ENCODE measurements at regions not wholly inside any gene's neighbourhood (a gene's known extent, or its start where the extent isn't known, plus 50 kb on each side); places are given as distances from the start of the nearest gene placed in this dataset.

DNA sequence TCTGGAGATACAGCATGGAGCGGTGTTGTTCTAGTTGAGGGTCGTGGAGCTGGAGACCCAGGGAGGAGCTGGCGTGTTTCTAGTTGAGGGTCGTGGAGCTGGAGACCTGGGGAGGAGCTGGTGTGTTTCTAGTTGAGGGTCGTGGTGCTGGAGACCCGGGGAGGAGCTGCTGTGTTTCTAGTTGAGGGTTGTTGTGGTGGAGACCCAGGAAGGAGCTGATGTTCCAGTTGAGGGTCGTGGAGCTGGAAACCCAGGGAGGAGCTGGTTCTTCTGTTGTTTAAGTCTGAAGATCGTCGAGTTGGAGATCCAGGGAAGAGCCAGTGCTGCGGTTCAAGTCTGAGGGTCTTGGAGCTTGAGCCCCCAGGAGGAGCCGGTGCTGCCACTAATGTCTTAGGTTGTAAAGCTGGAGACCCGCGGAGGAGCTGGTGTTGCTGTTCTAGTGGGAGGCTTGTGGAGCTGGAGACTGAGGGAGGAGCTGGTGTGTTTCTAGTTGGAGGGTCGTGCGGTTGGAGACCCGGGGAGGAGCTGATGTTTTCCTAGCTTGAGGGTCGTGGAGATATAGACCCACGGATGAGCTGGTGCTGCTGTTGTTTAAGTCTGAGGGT, 155.3 kb downstream of the RTP5 start:
- Mint-ChIP-seq H3K4me3 (no peak overlapping the region), H3K27me3 (peaks cover 99% of the 10 kb centered on the region), H3K9me3 (no peaks in the 10 kb centered on the region), H3K4me1 (peaks cover 17% of the 10 kb centered on the region), H3K36me3 (ENCODE audit: insufficient read depth) (peaks cover 2% of the 10 kb centered on the region), H3K27ac (ENCODE audit: low read depth) (peak overlapping the region; percentile 5)
- ATAC-seq (replicated peaks; ENCODE audit: extremely low read depth, poor library complexity, severe bottlenecking) (no peak), DNase-seq (ENCODE audit: low spot score in 2 of 2) (no peak)

DNA sequence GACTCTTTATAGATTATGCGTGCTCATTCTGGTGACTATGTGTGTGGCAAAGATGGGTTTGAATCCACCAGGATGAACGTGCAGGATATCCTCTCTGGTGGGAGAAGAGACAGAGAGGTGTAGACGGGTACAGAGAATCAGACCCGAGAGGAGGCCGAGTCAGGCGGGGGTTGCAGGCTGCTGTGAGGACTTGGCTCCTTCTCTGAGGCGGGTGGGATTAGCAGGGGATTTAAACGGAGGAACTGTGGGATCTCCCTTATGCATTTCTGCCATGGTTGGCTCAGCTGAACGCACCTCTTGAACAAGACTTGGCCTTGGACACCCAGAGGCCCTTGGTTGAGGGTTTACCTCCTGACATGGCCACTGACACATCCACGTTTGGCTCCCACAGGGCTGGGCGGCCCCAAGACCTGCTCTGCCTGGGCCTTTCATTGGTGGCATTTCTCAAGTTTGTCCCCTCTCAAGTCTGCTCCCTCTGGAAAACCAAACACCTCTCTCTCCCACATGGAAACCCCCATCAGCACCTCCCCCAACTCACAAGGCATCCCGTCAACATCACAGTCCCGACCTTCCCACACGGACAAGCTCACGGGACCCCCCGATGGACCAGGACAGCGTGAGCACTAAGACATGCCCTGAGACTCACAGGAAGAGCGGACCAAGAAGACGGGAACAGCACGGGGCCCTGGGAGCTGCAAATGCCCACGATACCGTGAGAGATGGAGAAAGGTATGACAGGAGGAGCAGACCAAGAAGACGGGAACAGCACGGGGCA, 158.3 kb downstream of the RTP5 start:
- H3K36me3 Mint-ChIP-seq (ENCODE audit: insufficient read depth), result peaks cover 11% of the 10 kb centered on the region

DNA sequence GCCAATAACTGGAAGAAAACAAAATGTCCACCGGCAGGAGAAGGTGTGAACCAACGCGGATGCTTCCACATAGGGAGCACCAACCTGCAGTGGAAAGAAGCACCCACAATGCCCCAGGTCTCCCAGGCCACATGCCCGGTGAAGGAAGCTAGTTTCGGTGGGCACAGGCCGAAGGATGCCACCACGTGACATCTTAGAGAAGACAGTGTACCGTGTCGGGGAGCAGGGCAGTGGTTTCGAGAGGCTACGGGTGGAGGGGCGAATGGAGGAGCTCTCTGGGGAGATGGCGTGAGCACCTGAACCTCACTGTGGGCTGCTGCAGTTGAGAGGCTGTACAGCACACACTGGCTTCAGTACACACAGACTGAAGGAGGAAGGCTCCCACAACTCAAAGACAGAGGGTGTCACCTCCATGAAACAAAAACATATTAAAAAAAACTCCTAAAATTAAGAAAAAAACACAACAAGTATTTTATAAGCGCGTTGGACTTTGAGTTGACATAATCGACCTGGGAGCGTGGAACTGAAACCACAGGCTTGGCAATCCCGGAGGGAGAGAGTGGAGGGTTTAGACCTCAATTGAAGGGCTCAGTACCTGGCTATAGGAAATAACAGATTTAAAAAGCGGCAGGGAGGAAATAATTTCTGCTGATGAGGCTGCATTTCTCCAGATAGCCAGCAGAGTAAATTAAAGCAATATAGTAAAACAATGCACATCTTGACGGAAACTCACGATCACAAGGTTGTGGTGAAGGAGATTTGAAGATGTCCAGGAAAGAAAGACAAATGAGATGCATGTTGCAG, 160.1 kb downstream of the RTP5 start:
- peaks cover 90% of the 10 kb centered on the region for H3K27me3 Mint-ChIP-seq
- no peak overlapping the region for H3K27ac Mint-ChIP-seq (ENCODE audit: low read depth)
- H3K9me3 Mint-ChIP-seq, result no peaks in the 10 kb centered on the region
- ATAC-seq (replicated peaks; ENCODE audit: extremely low read depth, poor library complexity, severe bottlenecking), result no peak
- H3K4me1 Mint-ChIP-seq, result peaks cover 36% of the 10 kb centered on the region
- peak overlapping the region; percentile 48 for H3K4me3 Mint-ChIP-seq
- H3K36me3 Mint-ChIP-seq (ENCODE audit: insufficient read depth), result peaks cover 11% of the 10 kb centered on the region
- DNase-seq (ENCODE audit: low spot score in 2 of 2), result peak in 1 of 2 donors; percentile 6

More for the DNA sequence above, 158.3 kb downstream of the RTP5 start:
- no peak for ATAC-seq (replicated peaks; ENCODE audit: extremely low read depth, poor library complexity, severe bottlenecking)
- Mint-ChIP-seq H3K27me3 (peaks cover 92% of the 10 kb centered on the region), H3K4me3 (no peak overlapping the region), H3K27ac (ENCODE audit: low read depth) (no peak overlapping the region), H3K9me3 (no peaks in the 10 kb centered on the region), H3K4me1 (peaks cover 26% of the 10 kb centered on the region)
- DNase-seq (ENCODE audit: low spot score in 2 of 2), result peak in 1 of 2 donors; percentile 2

DNA sequence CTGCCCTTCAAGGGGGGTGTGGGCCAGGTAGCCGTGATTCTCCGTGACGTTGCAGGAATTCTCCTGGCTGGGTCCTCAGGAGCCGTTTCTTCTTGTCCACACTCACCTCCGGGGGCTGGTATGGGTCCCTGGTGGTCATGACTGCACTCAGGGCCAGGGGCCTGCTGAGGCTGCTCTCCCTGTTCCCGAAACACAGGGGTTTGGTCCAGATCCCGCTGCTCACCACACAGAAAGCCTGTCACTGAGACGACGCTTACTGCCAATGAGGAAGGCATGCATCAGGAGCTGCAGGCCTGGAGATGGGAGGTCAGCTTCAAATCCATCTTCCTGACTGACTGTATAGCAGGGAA, 160.7 kb downstream of the RTP5 start:
- peaks cover 36% of the 10 kb centered on the region for H3K4me1 Mint-ChIP-seq
- H3K4me3 Mint-ChIP-seq, result peak overlapping the region; percentile 48
- ATAC-seq (replicated peaks; ENCODE audit: extremely low read depth, poor library complexity, severe bottlenecking) (no peak), DNase-seq (ENCODE audit: low spot score in 2 of 2) (no peak)
- H3K9me3 Mint-ChIP-seq, result no peaks in the 10 kb centered on the region
- H3K27ac Mint-ChIP-seq (ENCODE audit: low read depth), result no peak overlapping the region
- peaks cover 89% of the 10 kb centered on the region for H3K27me3 Mint-ChIP-seq
- peaks cover 11% of the 10 kb centered on the region for H3K36me3 Mint-ChIP-seq (ENCODE audit: insufficient read depth)

DNA sequence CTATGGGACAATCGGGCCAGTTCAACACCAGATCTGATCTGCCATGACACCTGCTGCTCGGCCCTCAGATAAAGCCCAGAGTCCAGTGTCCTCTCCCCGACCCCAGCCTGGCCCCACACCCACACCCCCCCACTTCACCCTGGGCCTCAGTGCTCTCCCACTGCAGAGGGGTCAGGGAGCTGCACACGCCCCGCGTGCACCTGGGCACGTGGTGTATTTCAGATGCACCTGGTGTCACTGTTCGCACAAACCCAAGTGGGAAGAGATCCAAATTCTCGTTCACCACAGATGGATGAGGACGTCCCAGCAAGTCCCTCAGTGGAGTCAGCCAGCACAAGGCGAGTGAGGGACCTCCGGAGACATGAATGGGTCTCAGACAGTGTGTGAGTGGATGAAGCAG, 161.3 kb downstream of the RTP5 start:
- Mint-ChIP-seq H3K36me3 (ENCODE audit: insufficient read depth) (peaks cover 11% of the 10 kb centered on the region), H3K27me3 (peaks cover 89% of the 10 kb centered on the region), H3K27ac (ENCODE audit: low read depth) (peak overlapping the region; percentile 92), H3K9me3 (no peaks in the 10 kb centered on the region), H3K4me3 (peak overlapping the region; percentile 85), H3K4me1 (peaks cover 36% of the 10 kb centered on the region)
- no peak for DNase-seq (ENCODE audit: low spot score in 2 of 2)
- ATAC-seq (replicated peaks; ENCODE audit: extremely low read depth, poor library complexity, severe bottlenecking), result no peak

DNA sequence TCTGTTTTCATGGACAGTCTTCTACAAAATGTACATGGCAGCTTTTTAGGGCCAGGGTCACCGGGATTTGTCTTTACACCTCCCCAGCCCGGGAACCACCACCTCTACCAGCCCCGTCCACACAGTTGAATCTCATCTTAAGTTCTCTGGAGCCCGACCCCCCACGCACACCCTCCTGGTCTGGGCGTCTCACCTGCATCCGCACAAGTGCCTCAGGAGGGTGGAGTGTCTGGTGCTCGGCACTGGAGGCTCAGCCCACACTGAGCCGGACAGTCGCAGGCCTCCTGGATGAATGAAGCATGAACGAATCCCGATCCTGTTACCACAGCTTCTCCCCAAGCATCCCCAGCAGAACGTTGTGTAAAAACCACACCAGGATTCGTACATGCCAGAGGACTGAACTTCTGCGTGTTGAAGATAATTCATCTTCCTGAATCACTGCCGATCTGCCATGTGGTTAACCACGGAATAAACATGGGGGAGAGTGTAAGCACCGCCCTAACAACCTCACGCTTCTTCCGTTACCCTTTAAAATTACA, 162.0 kb downstream of the RTP5 start:
- peaks cover 36% of the 10 kb centered on the region for H3K4me1 Mint-ChIP-seq
- H3K9me3 Mint-ChIP-seq, result no peaks in the 10 kb centered on the region
- ATAC-seq (replicated peaks; ENCODE audit: extremely low read depth, poor library complexity, severe bottlenecking), result peak; percentile 95
- H3K27ac Mint-ChIP-seq (ENCODE audit: low read depth), result peak overlapping the region; percentile 92
- peak overlapping the region; percentile 85 for H3K4me3 Mint-ChIP-seq
- H3K27me3 Mint-ChIP-seq, result peaks cover 88% of the 10 kb centered on the region
- peaks cover 11% of the 10 kb centered on the region for H3K36me3 Mint-ChIP-seq (ENCODE audit: insufficient read depth)
- DNase-seq (ENCODE audit: low spot score in 2 of 2), result peak; percentile 27 to 62

DNA sequence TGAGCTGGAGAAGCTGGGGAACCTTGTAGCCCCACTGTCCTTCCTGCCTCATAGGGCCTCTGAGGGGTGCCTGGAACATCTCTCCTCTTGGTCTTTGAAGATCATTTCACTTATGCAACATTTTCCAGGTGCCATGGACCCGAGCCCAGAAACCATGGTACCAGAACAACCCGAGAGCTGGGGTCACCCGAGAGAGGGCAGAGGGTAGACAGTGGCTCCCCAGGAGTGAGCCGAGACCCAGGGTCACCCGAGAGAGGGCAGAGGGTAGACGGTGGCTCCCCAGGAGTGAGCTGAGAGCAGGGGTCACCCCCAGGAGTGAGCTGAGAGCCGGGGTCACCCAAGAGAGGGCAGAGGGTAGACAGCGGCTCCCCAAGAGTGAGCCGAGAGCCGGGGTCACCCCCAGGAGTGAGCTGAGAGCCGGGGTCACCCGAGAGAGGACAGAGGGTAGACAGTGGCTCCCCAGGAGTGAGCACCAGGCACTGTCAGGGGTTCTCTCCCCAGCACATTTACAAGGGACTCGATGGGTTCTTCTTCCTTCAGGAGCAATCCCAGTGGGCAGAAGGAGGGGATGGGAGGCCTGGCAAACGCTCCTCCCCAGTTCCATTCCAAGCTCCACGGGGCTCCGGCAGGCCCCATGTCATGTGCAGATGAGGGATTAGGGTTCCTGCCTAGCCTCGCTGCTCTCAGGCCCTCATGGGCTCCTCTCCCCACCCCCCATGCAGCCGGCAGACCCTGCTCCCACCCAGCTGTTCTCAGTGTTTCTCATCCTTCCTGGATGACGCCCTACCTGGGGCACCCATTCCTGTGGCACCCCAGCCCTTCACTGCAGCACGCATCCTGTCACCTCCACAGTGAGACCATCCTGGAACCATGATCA, 163.5 kb downstream of the RTP5 start:
- peaks cover 86% of the 10 kb centered on the region for H3K27me3 Mint-ChIP-seq
- H3K27ac Mint-ChIP-seq (ENCODE audit: low read depth), result peak overlapping the region; percentile 58

DNA sequence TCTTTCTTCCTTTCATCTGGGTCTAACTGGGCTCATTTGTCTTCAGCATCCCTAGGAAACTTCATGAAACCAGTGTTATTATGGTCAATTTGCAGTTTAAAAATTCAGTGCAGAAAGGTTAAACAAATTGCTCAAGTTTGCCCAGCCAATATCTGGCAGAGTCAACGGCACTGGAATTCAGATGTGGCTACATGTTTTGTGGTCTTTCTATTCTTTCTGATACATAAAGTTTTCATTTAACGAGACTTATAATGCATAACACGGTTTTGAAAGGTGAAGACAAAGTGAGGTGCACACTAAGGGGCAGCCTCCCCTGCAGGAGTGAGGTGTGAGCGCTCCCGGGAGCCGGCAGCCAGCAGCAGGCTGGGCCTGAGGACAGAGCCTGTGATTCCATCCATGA, 164.6 kb downstream of the RTP5 start:
- H3K36me3 Mint-ChIP-seq (ENCODE audit: insufficient read depth), result peaks cover 11% of the 10 kb centered on the region
- DNase-seq (ENCODE audit: low spot score in 2 of 2), result no peak
- peak overlapping the region; percentile 7 for H3K4me3 Mint-ChIP-seq
- peaks cover 85% of the 10 kb centered on the region for H3K27me3 Mint-ChIP-seq
- H3K4me1 Mint-ChIP-seq, result peaks cover 36% of the 10 kb centered on the region
- no peak for ATAC-seq (replicated peaks; ENCODE audit: extremely low read depth, poor library complexity, severe bottlenecking)
- peak overlapping the region; percentile 58 for H3K27ac Mint-ChIP-seq (ENCODE audit: low read depth)
- H3K9me3 Mint-ChIP-seq, result no peaks in the 10 kb centered on the region

More for the DNA sequence above, 163.5 kb downstream of the RTP5 start:
- ATAC-seq (replicated peaks; ENCODE audit: extremely low read depth, poor library complexity, severe bottlenecking) (no peak), DNase-seq (ENCODE audit: low spot score in 2 of 2) (no peak)
- Mint-ChIP-seq H3K4me1 (peaks cover 36% of the 10 kb centered on the region), H3K9me3 (no peaks in the 10 kb centered on the region), H3K36me3 (ENCODE audit: insufficient read depth) (peaks cover 11% of the 10 kb centered on the region), H3K4me3 (no peak overlapping the region)

DNA sequence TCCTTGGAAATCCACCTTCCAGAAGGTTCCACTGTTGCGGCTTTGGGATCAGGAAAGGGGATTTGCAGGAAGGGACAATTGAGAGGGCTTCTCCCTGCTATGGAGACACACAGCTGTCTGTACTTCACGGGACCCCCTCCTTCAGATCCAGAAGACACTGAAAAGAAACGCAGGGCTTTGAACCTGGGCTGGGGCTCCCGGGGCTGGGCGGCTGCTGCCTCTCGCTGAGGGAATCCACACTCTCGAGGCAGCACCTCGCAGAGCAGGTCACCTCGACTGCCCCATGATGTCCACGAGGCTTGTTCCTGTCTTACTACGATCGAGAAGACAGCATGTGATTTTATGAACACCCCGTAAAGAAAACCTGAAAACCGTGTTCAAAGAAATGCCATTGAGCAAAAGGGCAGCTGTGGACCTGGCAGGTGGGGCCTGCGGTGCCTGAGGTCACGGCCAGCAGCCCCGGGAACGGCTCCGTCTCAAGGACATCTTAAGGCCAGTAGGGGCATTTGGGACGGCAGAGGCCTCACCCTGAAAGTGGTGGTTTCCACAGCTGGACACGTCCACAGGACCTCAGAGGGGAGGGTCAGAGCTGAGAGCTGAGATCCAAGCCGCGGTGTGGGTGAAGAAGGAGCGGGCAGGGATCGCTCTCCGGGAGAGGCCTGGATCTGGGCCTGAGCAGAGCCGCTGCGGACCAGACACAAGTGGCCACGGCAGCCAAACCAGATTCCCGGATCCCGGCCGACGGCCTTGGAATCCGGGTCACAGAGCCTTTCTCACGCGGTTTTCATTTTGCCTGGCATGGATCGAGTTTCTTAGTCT, 165.7 kb downstream of the RTP5 start:
- Mint-ChIP-seq H3K9me3 (no peaks in the 10 kb centered on the region), H3K4me1 (peaks cover 30% of the 10 kb centered on the region), H3K27ac (ENCODE audit: low read depth) (no peak overlapping the region), H3K27me3 (peaks cover 83% of the 10 kb centered on the region), H3K4me3 (no peak overlapping the region), H3K36me3 (ENCODE audit: insufficient read depth) (peaks cover 8% of the 10 kb centered on the region)
- DNase-seq (ENCODE audit: low spot score in 2 of 2) (no peak), ATAC-seq (replicated peaks; ENCODE audit: extremely low read depth, poor library complexity, severe bottlenecking) (no peak)

DNA sequence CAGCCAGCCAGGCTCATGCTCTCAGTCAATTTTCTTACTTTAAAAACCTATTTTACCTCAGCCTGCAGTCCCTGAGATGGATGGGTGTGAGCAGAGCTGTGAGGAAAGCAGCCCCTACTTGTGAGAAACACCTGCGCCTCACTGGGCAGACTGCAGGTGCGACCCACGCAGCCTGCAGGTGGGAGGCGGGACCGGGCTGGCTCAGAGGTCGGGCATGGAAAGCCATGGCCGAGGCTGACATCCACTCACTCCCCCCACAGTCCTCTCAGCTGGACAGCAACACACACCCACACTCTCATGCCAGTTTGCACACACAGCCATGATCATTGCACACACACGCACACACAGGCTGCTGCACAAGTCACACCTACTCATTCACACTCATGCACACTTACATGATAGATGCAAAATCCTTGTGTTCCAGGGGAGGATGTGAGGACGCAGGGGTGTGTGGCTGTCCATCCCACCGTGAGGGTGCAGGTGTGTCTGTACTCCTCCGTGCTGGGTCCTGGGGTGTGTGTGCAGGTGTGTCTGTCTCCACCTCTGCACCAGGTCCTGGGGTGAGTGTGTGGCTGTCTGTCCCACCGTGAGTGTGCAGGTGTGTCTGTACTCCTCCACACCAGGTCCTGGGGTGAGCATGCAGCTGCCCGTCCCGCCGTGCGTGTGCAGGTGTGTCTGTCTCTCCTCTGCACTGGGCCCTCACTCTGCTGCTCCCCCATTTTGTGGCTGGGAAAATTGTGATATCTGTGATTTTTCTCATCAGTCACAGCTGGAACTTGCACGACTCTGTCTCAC, 166.5 kb downstream of the RTP5 start:
- Mint-ChIP-seq H3K27me3 (peaks cover 81% of the 10 kb centered on the region), H3K36me3 (ENCODE audit: insufficient read depth) (peaks cover 8% of the 10 kb centered on the region), H3K9me3 (no peaks in the 10 kb centered on the region), H3K27ac (ENCODE audit: low read depth) (no peak overlapping the region), H3K4me1 (peaks cover 23% of the 10 kb centered on the region), H3K4me3 (no peak overlapping the region)
- no peak for DNase-seq (ENCODE audit: low spot score in 2 of 2)
- ATAC-seq (replicated peaks; ENCODE audit: extremely low read depth, poor library complexity, severe bottlenecking), result no peak

DNA sequence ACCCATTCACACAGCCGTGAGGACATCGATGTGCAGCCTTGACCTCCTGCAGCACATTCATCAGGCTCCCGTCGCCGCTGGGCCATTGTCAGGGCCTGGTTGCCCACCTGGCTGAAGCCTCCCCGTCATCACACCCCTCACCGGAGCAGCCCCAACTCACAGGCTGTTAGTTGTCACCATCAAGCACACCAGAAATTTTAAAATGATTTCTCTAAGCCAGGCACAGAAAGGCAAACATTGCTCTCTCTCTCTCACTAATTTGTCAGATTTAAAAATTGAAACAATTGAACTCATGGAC, 167.1 kb downstream of the RTP5 start:
- Mint-ChIP-seq H3K27me3 (peaks cover 81% of the 10 kb centered on the region), H3K36me3 (ENCODE audit: insufficient read depth) (peaks cover 5% of the 10 kb centered on the region), H3K4me3 (no peak overlapping the region), H3K27ac (ENCODE audit: low read depth) (no peak overlapping the region), H3K4me1 (peaks cover 18% of the 10 kb centered on the region), H3K9me3 (no peaks in the 10 kb centered on the region)
- DNase-seq (ENCODE audit: low spot score in 2 of 2), result no peak
- ATAC-seq (replicated peaks; ENCODE audit: extremely low read depth, poor library complexity, severe bottlenecking), result no peak
